Coronary artery (tissue), 2 donors: ENCODE measurements at regions not wholly inside any gene's neighbourhood (a gene's known extent, or its start where the extent isn't known, plus 50 kb on each side); places are given as distances from the start of the nearest gene placed in this dataset.

Experiments used
- DNase-seq: peaks from one replicate; pipeline ENCODE4 v3.0.0-alpha.2; 2017; ENCODE audit warnings: low spot score
- H3K27ac ChIP-seq, 2 donors: fragments of 200-600 bp; sonication (generic); one replicate each; pipeline ENCODE4 v1.5.1; 2016 to 2019
- H3K4me3 ChIP-seq: fragments of 200-600 bp; sonication (generic); 2 replicates; pipeline ENCODE4 v1.5.1; 2016; ENCODE audit warnings: mild to moderate bottlenecking, moderate library complexity
- TF ChIP-seq, protein P1 (sequence below): fragments of 200-600 bp; sonication (generic); IDR thresholded peaks from one replicate; pipeline ENCODE4 v1.5.1; 2019; ENCODE audit warnings: antibody characterized with exemption

DNA sequence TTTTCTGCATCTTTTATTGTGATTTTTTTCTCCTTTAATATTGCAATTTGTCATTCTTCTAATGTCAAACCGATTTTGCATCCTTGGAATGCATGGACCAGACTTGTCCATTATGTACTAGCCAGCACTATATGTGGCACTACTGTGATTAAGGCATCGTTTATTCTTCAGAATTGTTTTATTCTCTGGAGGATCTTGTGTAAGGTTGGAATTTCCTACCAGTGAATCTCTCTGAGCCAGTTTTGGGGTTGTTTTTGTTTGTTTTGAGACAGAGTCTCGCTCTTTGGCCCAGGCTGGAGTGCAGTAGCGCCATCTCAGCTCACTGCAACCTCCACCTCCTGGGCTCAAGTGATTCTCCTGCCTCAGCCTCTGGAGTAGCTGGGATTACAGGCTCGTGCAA lies 58.5 kb downstream of the IGLL5 start:
- TF ChIP-seq, protein P1, sequence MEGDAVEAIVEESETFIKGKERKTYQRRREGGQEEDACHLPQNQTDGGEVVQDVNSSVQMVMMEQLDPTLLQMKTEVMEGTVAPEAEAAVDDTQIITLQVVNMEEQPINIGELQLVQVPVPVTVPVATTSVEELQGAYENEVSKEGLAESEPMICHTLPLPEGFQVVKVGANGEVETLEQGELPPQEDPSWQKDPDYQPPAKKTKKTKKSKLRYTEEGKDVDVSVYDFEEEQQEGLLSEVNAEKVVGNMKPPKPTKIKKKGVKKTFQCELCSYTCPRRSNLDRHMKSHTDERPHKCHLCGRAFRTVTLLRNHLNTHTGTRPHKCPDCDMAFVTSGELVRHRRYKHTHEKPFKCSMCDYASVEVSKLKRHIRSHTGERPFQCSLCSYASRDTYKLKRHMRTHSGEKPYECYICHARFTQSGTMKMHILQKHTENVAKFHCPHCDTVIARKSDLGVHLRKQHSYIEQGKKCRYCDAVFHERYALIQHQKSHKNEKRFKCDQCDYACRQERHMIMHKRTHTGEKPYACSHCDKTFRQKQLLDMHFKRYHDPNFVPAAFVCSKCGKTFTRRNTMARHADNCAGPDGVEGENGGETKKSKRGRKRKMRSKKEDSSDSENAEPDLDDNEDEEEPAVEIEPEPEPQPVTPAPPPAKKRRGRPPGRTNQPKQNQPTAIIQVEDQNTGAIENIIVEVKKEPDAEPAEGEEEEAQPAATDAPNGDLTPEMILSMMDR = no peak
- no peak overlapping the region for H3K4me3 ChIP-seq
- H3K27ac ChIP-seq = no peak overlapping the region
- no peak for DNase-seq

DNA sequence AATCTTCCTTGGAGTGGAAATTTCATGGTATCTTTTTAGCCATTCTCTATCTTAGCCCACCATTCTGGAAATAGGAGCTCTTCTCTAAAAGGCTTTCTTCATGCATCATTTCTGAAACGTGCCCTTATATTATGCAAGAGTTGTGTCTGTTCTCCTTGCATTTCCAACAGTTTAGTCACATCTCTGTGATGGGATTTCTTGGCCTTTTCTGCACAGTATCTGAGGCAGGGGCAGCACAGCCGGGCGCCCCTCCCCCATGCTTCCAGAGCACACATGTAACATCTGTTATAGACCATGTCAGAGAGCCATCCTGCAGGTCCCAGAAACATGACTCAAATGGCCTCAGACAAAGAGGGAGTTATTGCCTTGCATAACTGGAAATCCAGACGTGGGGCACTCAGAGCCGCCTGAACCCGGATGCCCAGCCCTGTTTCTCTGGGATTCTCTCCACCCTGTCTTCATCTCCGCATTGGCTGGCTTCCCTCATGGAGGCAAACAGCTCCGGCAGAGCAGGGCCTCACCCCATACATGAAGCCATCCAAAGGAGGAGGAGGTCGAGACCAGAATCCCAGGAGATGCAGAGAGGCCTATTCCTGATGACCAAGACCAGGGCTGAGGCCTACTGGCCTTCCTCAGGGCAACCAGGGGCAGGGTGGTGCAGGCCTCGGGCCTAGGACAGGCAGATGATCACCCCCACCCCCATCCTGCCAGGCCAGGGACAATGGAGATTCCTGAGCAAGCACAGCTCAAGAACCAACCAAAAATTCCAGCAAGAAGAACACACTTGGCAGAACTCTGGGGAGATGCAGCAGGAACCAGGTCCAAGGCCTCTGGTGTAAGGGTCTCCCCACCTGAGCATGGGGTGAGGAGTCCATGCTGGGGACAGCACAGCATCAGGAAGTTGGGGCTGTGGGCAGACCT lies 61.3 kb downstream of the IGLL5 start:
- peak; percentile 55 for DNase-seq
- no peak overlapping the region for H3K27ac ChIP-seq
- no peak overlapping the region for H3K4me3 ChIP-seq
- TF ChIP-seq, protein P1 = no peak

DNA sequence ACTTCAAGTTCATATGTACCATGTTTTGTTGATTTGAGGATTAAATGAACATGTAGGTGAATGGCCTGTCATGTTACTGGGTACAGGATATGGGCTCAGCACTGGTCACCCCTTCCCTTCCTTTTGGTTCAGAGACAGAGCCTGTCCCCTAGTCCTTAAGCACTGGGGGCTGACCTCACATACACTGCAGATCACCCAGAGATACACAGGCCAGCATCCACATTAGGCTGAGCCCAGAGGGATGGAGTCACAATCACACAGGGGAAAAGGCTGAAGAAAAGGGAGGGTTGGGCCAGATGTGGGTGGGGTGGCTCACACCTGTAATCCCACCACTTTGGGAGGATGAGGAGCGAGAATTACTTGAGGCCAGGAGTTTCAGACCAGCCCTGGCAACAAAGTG lies 62.3 kb downstream of the IGLL5 start:
- TF ChIP-seq, protein P1 = no peak
- no peak for DNase-seq
- H3K27ac ChIP-seq = no peak overlapping the region
- H3K4me3 ChIP-seq = no peak overlapping the region

DNA sequence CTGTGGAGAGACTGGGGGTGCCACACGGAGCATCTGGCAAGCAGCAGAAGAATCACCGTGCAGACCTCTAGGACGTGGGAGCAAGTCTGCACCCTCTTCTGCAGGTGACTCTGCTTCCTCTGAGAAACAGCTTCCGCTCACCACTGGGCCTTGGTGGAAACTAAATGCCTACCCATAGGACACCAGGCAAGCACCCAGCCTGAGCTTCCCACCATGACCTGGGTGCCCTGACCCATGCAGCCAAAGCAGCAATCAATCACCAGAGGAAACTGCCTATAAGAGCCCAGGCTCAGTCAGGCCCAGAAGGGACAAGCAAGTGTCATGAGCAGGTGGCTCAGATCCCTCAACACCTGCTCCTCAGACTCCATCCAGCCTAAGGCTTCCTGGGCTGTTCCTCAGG lies 63.4 kb downstream of the IGLL5 start:
- no peak for DNase-seq
- TF ChIP-seq, protein P1 = no peak
- no peak overlapping the region for H3K27ac ChIP-seq
- no peak overlapping the region for H3K4me3 ChIP-seq

DNA sequence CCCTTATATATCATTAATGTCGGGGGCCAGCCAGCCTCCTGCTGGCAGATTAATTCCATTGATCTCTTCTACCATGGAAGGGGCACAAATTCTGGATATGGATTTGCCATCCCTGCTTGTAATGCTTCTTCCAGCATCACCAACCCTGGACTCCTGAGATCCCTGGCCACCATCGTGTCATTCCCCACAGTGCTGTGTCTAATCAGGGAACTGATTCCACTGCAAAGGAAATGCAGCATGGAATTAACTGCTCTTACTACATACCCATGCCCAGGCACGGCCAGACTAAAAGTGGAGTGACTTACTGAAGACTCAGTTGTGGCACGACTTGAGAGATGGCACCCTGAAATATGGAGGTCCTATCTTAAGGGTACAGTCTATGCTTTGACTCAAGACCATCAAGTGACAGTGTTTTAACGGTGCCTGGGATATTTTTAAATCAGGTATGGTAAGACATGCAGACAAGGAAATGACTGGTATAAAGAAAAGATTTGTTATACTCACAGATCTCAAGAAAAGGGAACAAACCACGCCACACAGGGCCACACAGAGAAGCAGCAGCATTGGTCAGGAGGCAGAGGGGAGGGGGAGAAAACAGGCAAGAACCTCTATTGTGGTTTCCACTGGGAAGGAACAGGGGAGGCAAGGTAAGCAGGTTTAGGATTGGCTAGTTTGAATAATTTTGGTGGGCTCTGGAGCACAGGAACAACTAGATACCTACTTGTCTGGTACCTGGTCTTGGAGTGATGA lies 65.1 kb downstream of the IGLL5 start:
- DNase-seq = peak; percentile 24
- TF ChIP-seq, protein P1 = no peak
- no peak overlapping the region for H3K4me3 ChIP-seq
- H3K27ac ChIP-seq = no peak overlapping the region

DNA sequence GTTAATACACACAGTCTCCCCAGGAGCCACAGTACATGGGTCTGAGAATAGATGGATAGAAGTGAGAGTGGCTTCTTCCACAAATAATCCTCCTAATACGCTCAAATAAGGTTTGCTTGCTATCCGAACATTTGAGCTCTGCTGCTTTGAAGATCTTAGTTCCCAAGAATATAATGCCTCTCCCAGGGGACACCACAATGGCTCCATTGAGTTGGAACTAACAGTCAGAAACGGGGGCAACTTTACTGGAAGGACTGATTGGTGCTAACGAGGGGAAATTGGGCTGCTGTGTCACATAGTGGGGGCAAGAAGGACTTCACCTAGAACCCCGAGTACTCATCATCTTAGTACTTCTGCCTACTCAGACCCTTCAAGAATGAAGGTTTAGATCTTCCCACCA lies 66.2 kb downstream of the IGLL5 start:
- no peak for DNase-seq

More for the DNA sequence above, 66.2 kb downstream of the IGLL5 start:
- TF ChIP-seq, protein P1 = no peak
- no peak overlapping the region for H3K4me3 ChIP-seq
- no peak overlapping the region for H3K27ac ChIP-seq
